PFSK-1 (cell line): ENCODE measurements at regions not wholly inside any gene's neighbourhood (a gene's known extent, or its start where the extent isn't known, plus 50 kb on each side); places are given as distances from the start of the nearest gene placed in this dataset.

ENCODE experiments used
- FOXP2 ChIP-seq: optimal IDR thresholded peaks from 2 replicates; pipeline ENCODE3; 2011; ENCODE audit warnings: borderline replicate concordance, control low read depth, inconsistent platforms; ENCODE audit not compliant: insufficient read depth; ENCODE audit errors: extremely low read length, extremely low read depth
- POLR2AphosphoS5 ChIP-seq: IDR thresholded peaks from 2 replicates; pipeline ENCODE4 v1.6.1; 2012; ENCODE audit warnings: low read depth, mild to moderate bottlenecking, control low read depth, low read length, moderate library complexity
- REST ChIP-seq, 2 experiments: IDR thresholded peaks; 2 replicates each; pipeline versions ENCODE4 v1.6.1 to v1.8.0; 2011 to 2012; ENCODE audit warnings: low read depth in 2 of 2, low read length in 2 of 2, control low read depth in 1 of 2, inconsistent platforms in 1 of 2, mild to moderate bottlenecking in 1 of 2, moderate library complexity in 1 of 2; ENCODE audit not compliant: insufficient read depth in 1 of 2
- SIN3A ChIP-seq: IDR thresholded peaks from 2 replicates; pipeline ENCODE4 v1.6.1; 2012; ENCODE audit warnings: mild to moderate bottlenecking, low read length, moderate library complexity, borderline replicate concordance; ENCODE audit not compliant: insufficient read depth
- TAF1 ChIP-seq: IDR thresholded peaks from 2 replicates; pipeline ENCODE4 v1.6.1; 2012; ENCODE audit warnings: low read length, control low read depth, borderline replicate concordance; ENCODE audit not compliant: insufficient read depth

DNA sequence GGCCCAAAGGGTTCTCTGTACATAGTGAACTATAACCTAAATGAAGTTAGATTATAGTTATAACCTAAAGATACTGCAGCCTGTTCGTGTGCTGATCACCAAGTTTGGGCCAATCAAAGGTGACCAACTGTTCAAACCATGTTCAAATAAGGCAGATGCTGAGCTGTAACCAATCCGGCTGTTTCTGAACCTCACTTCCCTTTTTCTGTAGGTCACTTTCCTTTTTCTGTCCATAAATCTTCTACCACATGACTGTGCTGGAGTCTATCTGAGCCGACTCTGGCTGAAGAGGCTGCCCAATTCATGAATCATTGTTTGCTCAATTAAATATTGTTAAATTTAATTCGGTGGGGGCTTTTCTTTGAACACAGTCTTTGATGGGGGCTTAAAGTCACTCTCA lies 1920.2 kb downstream of the MAT2B start:
- TF ChIP-seq POLR2AphosphoS5 (no peak), SIN3A (no peak), REST (IDR thresholded peaks at IDR 0.05; ENCODE audit: insufficient read depth in 1 of 2, low read depth in 2 of 2, low read length in 2 of 2) (no peak), FOXP2 (no peak), TAF1 (no peak)
